ENCODE measurements at regions not wholly inside any gene's neighbourhood (a gene's known extent, or its start where the extent isn't known, plus 50 kb on each side); places are given as distances from the start of the nearest gene placed in this dataset.

- TF ChIP-seq MYC (IDR thresholded peaks at IDR 0.05; ENCODE audit: low read depth, low read length) = no peak
- TF ChIP-seq POLR2A (IDR thresholded peaks at IDR 0.05; ENCODE audit: extremely low read depth, insufficient read length) = no peak
- TF ChIP-seq MAX (IDR thresholded peaks at IDR 0.05; ENCODE audit: low read depth, low read length) = no peak
- no peak for TF ChIP-seq CTCF (IDR thresholded peaks at IDR 0.05; ENCODE audit: low read depth, low read length)
- DNase-seq (ENCODE audit: low read depth) = no peak
- no peak overlapping the region for H3K4me3 ChIP-seq (ENCODE audit: low read depth, low read length)
Observed at GRCh38 chr1:191695865-191696264, 462.4 kb upstream of the RGS18 start.

- no peak for TF ChIP-seq MYC (IDR thresholded peaks at IDR 0.05; ENCODE audit: low read depth, low read length)
- no peak for TF ChIP-seq MAX (IDR thresholded peaks at IDR 0.05; ENCODE audit: low read depth, low read length)
- no peak for TF ChIP-seq POLR2A (IDR thresholded peaks at IDR 0.05; ENCODE audit: extremely low read depth, insufficient read length)
- no peak for DNase-seq (ENCODE audit: low read depth)
- no peak overlapping the region for H3K4me3 ChIP-seq (ENCODE audit: low read depth, low read length)
Observed at GRCh38 chr1:191696354-191696753, 461.9 kb upstream of the RGS18 start.

- no peak for DNase-seq (ENCODE audit: low read depth)
- no peak overlapping the region for H3K4me3 ChIP-seq (ENCODE audit: low read depth, low read length)
- no peak for TF ChIP-seq MAX (IDR thresholded peaks at IDR 0.05; ENCODE audit: low read depth, low read length)
- TF ChIP-seq POLR2A (IDR thresholded peaks at IDR 0.05; ENCODE audit: extremely low read depth, insufficient read length) = no peak
Observed at GRCh38 chr1:191697556-191697955, 460.7 kb upstream of the RGS18 start.

GRCh38 chr1:191698246-191698645 is 460.0 kb upstream of the RGS18 start:
- no peak overlapping the region for H3K4me3 ChIP-seq (ENCODE audit: low read depth, low read length)
- DNase-seq (ENCODE audit: low read depth) = no peak
- TF ChIP-seq MYC (IDR thresholded peaks at IDR 0.05; ENCODE audit: low read depth, low read length) = no peak
- TF ChIP-seq MAX (IDR thresholded peaks at IDR 0.05; ENCODE audit: low read depth, low read length) = no peak
- TF ChIP-seq CTCF (IDR thresholded peaks at IDR 0.05; ENCODE audit: low read depth, low read length) = no peak
- TF ChIP-seq POLR2A (IDR thresholded peaks at IDR 0.05; ENCODE audit: extremely low read depth, insufficient read length) = no peak

GRCh38 chr1:191699343-191699742 is 458.9 kb upstream of the RGS18 start:
- no peak for DNase-seq (ENCODE audit: low read depth)
- TF ChIP-seq MYC (IDR thresholded peaks at IDR 0.05; ENCODE audit: low read depth, low read length) (no peak), MAX (IDR thresholded peaks at IDR 0.05; ENCODE audit: low read depth, low read length) (no peak), CTCF (IDR thresholded peaks at IDR 0.05; ENCODE audit: low read depth, low read length) (no peak), POLR2A (IDR thresholded peaks at IDR 0.05; ENCODE audit: extremely low read depth, insufficient read length) (no peak)

GRCh38 chr1:191700922-191701321 is 457.3 kb upstream of the RGS18 start:
- TF ChIP-seq MAX (IDR thresholded peaks at IDR 0.05; ENCODE audit: low read depth, low read length) = no peak
- TF ChIP-seq MYC (IDR thresholded peaks at IDR 0.05; ENCODE audit: low read depth, low read length) = no peak
- no peak for TF ChIP-seq CTCF (IDR thresholded peaks at IDR 0.05; ENCODE audit: low read depth, low read length)
- TF ChIP-seq POLR2A (IDR thresholded peaks at IDR 0.05; ENCODE audit: extremely low read depth, insufficient read length) = no peak
- H3K4me3 ChIP-seq (ENCODE audit: low read depth, low read length) = no peak overlapping the region
- no peak for DNase-seq (ENCODE audit: low read depth)

More at GRCh38 chr1:191699343-191699742, 458.9 kb upstream of the RGS18 start:
- H3K4me3 ChIP-seq (ENCODE audit: low read depth, low read length) = no peak overlapping the region

- TF ChIP-seq MAX (IDR thresholded peaks at IDR 0.05; ENCODE audit: low read depth, low read length) = no peak
- TF ChIP-seq MYC (IDR thresholded peaks at IDR 0.05; ENCODE audit: low read depth, low read length) = no peak
- no peak for TF ChIP-seq CTCF (IDR thresholded peaks at IDR 0.05; ENCODE audit: low read depth, low read length)
- no peak for TF ChIP-seq POLR2A (IDR thresholded peaks at IDR 0.05; ENCODE audit: extremely low read depth, insufficient read length)
Observed at GRCh38 chr1:191702124-191702523, 456.1 kb upstream of the RGS18 start.

More at GRCh38 chr1:191702124-191702523, 456.1 kb upstream of the RGS18 start:
- H3K4me3 ChIP-seq (ENCODE audit: low read depth, low read length) = no peak overlapping the region
- no peak for DNase-seq (ENCODE audit: low read depth)

Measured in NB4 (cell line).